Stomach (tissue), 8 donors: ENCODE measurements at regions not wholly inside any gene's neighbourhood (a gene's known extent, or its start where the extent isn't known, plus 50 kb on each side); places are given as distances from the start of the nearest gene placed in this dataset.

Experiments used
- DNase-seq, 2 donors: peaks; one replicate each; pipeline versions ENCODE4 v3.0.0 to v3.0.0-alpha.2; 2013 to 2019
- H3K27ac ChIP-seq, 5 donors: fragments of 200-600 bp in 4 of 5; sonication (generic) in 4 of 5; one replicate each; pipeline ENCODE4 v1.5.1; 2013 to 2019; ENCODE audit warnings: mild to moderate bottlenecking in 1 of 5, moderate library complexity in 1 of 5
- H3K27me3 ChIP-seq, 3 donors: fragments of 200-600 bp; sonication (generic); one replicate each; pipeline ENCODE4 v1.5.1; 2017 to 2019; ENCODE audit warnings: mixed run types in 1 of 3
- H3K36me3 ChIP-seq, 4 donors: fragments of 200-600 bp; sonication (generic); 1 replicate in 3 of 4; 2 replicates in 1 of 4; pipeline ENCODE4 v1.5.1; 2016 to 2019
- H3K4me1 ChIP-seq, 4 donors: fragments of 200-600 bp; sonication (generic); one replicate each; pipeline ENCODE4 v1.5.1; 2016 to 2019
- H3K4me3 ChIP-seq, 4 donors: fragments of 200-600 bp; sonication (generic) in 3 of 4; one replicate each; pipeline ENCODE4 v1.5.1; 2016 to 2019; ENCODE audit warnings: mild to moderate bottlenecking in 1 of 4
- H3K9me3 ChIP-seq, 4 donors: fragments of 200-600 bp; sonication (generic); one replicate each; pipeline ENCODE4 v1.5.1; 2016 to 2019
- EP300 ChIP-seq: sonication (generic); formaldehyde crosslinking; IDR thresholded peaks from one replicate; pipeline ENCODE4 v1.6.1; 2017; ENCODE audit warnings: antibody characterized with exemption
- POLR2A ChIP-seq, 4 donors: fragments of 450-650 bp; IDR thresholded peaks; one replicate each; pipeline ENCODE4 v1.6.1; 2016; ENCODE audit warnings: antibody characterized with exemption in 4 of 4, control low read depth in 2 of 4, mild to moderate bottlenecking in 1 of 4, moderate library complexity in 1 of 4
- POLR2AphosphoS5 ChIP-seq, 3 donors: sonication (generic); formaldehyde crosslinking; IDR thresholded peaks; one replicate each; pipeline ENCODE4 v1.6.1; 2016; ENCODE audit warnings: antibody characterized with exemption in 3 of 3
- WGBS, 5 donors: extraction: QIAGEN DNeasy Blood & Tissue Kit in 3 of 5; methylation state at CpG; one replicate each; pipeline versions ENCODE4 v1.1.5 to v1.1.7; 2013 to 2018; 5-methylcytosine and 5-hydroxymethylcytosine counted together
- intact Hi-C: fragments of 100-400 bp; cut with DNase I; formaldehyde crosslinking; loops from one replicate; pipeline ENCODE4 v1.15.1; 2023; ENCODE audit warnings: low total_unique reads
- TF ChIP-seq, protein P1 (sequence below), 7 experiments: fragments of 450-650 bp in 4 of 7; fragments of 200-600 bp in 3 of 7; sonication (generic) in 3 of 7; IDR thresholded peaks; one replicate each; pipeline ENCODE4 v1.5.1; 2016 to 2019; ENCODE audit warnings: antibody characterized with exemption in 7 of 7, control low read depth in 2 of 7, mild to moderate bottlenecking in 1 of 7
- donor health status: healthy with polysubstance abuse.
- donor health status: Bipolar disorder and iron deficiency.
- donor health status: healthy.

DNA sequence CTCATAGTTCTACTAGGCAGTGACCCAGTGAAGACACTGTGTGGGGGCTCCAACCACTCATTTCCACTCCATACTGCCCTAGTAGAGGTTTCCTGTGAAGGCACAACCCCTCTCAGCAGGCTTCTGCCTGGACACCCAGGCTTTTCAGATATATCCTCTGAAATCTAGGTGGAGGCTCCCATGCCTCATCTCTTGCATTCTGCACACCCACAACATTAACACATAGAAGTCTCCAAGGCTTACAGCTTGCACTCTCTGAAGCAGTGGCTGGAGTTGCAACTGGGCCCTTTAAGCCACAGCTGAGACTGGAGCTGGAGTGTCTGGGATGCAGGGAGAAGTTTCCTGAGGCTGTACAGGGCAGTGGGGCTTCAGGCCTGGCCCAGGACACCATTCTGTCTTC, 347.7 kb upstream of the SPRY2 start:
- Histone ChIP-seq H3K27ac (no peak overlapping the region), H3K9me3 (peaks cover 0 to 20% (median 11%) of the 10 kb centered on the region in 4 donors), H3K36me3 (no peaks in the 10 kb centered on the region), H3K4me3 (no peak overlapping the region), H3K4me1 (no peaks in the 10 kb centered on the region), H3K27me3 (no peaks in the 10 kb centered on the region)
- intact Hi-C loops = no loop called here
- DNase-seq = no peak
- no peak for TF ChIP-seq POLR2AphosphoS5 (IDR thresholded peaks at IDR 0.05)
- TF ChIP-seq, protein P1, sequence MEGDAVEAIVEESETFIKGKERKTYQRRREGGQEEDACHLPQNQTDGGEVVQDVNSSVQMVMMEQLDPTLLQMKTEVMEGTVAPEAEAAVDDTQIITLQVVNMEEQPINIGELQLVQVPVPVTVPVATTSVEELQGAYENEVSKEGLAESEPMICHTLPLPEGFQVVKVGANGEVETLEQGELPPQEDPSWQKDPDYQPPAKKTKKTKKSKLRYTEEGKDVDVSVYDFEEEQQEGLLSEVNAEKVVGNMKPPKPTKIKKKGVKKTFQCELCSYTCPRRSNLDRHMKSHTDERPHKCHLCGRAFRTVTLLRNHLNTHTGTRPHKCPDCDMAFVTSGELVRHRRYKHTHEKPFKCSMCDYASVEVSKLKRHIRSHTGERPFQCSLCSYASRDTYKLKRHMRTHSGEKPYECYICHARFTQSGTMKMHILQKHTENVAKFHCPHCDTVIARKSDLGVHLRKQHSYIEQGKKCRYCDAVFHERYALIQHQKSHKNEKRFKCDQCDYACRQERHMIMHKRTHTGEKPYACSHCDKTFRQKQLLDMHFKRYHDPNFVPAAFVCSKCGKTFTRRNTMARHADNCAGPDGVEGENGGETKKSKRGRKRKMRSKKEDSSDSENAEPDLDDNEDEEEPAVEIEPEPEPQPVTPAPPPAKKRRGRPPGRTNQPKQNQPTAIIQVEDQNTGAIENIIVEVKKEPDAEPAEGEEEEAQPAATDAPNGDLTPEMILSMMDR (IDR thresholded peaks at IDR 0.05) = no peak
- TF ChIP-seq POLR2A (IDR thresholded peaks at IDR 0.05) = no peak
- no peak for TF ChIP-seq EP300

DNA sequence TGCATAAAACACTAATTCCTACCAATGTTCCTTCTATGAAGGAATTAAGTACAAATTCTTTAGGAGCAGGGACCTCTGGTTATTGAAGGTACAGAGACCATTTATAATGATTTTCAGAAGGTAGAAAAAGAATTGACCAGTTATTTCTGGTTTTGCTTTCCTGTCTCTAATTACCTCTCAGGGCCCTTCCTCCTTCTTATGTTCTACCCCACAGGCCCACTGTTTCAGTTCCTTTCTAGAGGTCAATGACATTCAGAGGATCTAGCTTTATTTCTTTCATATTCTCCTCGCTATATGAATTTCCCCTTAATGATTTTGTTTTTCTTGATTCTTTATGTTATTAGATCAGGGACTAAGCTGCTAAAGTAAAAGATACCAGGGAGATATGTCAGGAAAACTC, 345.0 kb upstream of the SPRY2 start:
- Histone ChIP-seq H3K27ac (no peak overlapping the region), H3K9me3 (peaks cover 0 to 13% (median 5%) of the 10 kb centered on the region in 4 donors), H3K36me3 (no peaks in the 10 kb centered on the region), H3K27me3 (no peaks in the 10 kb centered on the region), H3K4me1 (no peaks in the 10 kb centered on the region), H3K4me3 (no peak overlapping the region)
- no peak for TF ChIP-seq EP300
- TF ChIP-seq, protein P1 (IDR thresholded peaks at IDR 0.05) = no peak
- intact Hi-C loops = no loop called here
- DNase-seq = no peak
- 88 to 92% (median 91%) methylated on average over 1 of the region's 1 CpG for WGBS, 5 donors

GRCh38 chr13:80684217-80684991, 343.5 kb upstream of the SPRY2 start:
- no peaks in the 10 kb centered on the region for H3K27me3 ChIP-seq
- H3K4me3 ChIP-seq = no peak overlapping the region
- intact Hi-C loops = no loop called here
- H3K9me3 ChIP-seq = peaks cover 0 to 7% (median 5%) of the 10 kb centered on the region in 4 donors
- DNase-seq = peak in 1 of 2 donors; percentile 16
- H3K36me3 ChIP-seq = no peaks in the 10 kb centered on the region
- WGBS, 5 donors = 65 to 79% (median 71%) methylated on average over 2 of the region's 2 CpGs
- no peaks in the 10 kb centered on the region for H3K4me1 ChIP-seq
- H3K27ac ChIP-seq = no peak overlapping the region
- TF ChIP-seq POLR2AphosphoS5 (IDR thresholded peaks at IDR 0.05) (no peak), POLR2A (IDR thresholded peaks at IDR 0.05) (no peak), EP300 (no peak)
- TF ChIP-seq, protein P1 (IDR thresholded peaks at IDR 0.05) = no peak

DNA sequence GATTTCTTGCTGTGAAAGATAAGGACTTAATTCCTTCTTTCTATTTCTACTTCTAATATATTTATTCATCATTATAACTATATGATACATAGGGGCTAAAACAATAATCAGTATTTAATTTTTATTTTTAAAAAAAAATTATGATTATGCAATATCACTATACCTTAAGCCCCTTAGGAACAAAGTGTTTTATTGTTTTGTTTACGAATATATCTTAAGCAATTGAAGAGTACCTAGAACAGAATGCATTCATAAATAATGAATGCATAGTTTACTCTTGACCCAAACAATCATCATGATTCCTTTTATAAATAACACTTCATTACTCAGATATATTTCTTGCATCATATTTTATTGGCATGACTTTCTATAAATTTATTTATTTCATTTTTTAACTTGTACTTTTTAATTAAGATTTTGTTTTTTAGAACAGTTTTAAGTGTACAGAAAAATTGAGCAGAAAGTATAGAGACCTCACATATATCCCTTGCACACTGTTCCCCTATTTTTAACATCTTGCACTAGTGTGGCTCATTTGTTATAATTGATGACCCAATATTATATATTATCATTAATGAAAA, 339.9 kb upstream of the SPRY2 start:
- H3K27ac ChIP-seq = no peak overlapping the region
- H3K9me3 ChIP-seq = peaks cover 0 to 14% (median 7%) of the 10 kb centered on the region in 4 donors
- no peak for DNase-seq
- no peaks in the 10 kb centered on the region for H3K36me3 ChIP-seq
- no peaks in the 10 kb centered on the region for H3K27me3 ChIP-seq
- intact Hi-C loops = no loop called here
- H3K4me3 ChIP-seq = no peak overlapping the region
- no peak for TF ChIP-seq POLR2AphosphoS5 (IDR thresholded peaks at IDR 0.05)
- TF ChIP-seq, protein P1 (IDR thresholded peaks at IDR 0.05) = no peak
- no peak for TF ChIP-seq POLR2A (IDR thresholded peaks at IDR 0.05)
- no peak for TF ChIP-seq EP300
- no peaks in the 10 kb centered on the region for H3K4me1 ChIP-seq
- 88 to 95% (median 89%) methylated on average over 1 of the region's 1 CpG for WGBS, 5 donors
